Stimulated activated CD4-positive, alpha-beta T cell treated with anti-CD3 and anti-CD28 coated beads, TNF-alpha, amount 100 ng/mL, for 24 hours (primary cell): ENCODE measurements at regions not wholly inside any gene's neighbourhood (a gene's known extent, or its start where the extent isn't known, plus 50 kb on each side); places are given as distances from the start of the nearest gene placed in this dataset.

Experiments
- DNase-seq, 3 experiments: peaks; one replicate each; pipeline ENCODE4 v3.0.0-alpha.2; 2020; ENCODE audit warnings: low read depth in 3 of 3

DNA sequence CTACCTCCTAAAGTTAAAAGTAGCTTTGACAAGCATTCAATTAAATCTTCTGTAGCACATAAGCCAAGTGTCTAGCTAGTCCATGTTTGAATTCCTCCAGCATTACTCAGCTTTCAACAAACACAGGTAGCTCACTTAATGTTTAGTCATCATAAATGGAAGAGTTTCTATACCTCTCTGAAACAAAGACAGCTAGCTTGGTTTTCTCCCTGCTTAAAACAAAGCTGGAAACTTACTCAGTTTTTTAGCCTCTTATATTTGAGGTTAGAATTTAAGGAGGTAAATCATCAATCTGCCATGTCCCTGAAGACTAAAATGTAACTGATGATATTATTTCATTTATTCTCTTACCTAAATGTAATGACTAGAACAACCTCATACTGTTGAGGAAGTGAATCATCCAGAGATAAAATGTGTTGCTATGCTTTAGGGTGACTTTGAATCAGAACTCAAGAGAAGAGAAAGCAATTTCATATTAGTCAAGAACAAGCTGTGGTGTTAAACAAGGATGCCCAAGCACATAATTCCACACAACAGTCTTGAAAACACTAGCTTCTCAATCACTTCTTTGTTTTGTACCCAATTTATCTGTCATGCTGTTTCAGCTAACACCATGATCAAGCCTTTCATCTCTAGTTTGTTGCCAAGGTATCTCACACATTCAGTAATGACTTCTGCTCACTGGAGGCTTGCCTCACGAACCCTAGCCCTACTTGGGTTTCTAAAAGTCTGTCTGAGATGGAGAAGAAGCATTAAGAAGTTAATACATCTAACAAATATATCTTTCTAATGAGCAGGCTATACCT lies 251.9 kb downstream of the EPM2A start:
- no peak for DNase-seq

DNA sequence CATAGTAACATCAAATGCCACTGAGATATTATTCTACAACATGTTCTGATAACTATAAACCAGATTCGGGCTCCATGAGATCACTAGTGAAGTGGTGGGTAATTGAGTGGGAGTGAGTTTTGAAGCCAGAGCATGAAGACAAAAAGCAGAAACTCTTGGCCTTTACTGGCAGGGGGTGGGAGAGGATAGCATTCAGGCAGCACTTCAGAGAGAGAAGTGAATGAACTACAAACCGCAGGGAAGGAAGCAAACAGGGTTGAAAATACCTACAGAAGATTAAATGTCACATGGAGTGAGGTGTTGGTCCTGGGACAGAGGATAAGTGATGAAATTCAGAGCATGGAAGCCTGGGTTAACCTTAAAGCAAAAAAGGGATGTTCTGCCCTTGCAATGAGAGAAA lies 250.0 kb downstream of the EPM2A start:
- no peak for DNase-seq

DNA sequence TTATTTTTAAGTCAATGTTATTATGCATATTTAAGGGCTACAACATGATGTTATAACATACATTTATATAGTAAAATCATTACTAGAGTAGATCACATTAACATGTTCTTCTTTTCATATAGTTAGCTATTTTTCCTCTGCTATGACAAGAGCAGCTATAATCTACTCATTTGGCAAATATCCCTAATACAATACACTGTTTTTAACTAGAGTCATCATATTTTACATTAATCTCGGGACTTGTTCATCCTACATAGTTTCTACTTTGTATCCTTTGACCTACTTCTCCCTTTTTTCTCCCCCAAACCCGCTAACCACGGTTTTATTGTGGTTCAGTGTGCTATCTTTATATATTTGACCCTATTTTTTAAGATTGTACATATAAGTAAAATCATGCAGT lies 249.0 kb downstream of the EPM2A start:
- DNase-seq, result no peak

DNA sequence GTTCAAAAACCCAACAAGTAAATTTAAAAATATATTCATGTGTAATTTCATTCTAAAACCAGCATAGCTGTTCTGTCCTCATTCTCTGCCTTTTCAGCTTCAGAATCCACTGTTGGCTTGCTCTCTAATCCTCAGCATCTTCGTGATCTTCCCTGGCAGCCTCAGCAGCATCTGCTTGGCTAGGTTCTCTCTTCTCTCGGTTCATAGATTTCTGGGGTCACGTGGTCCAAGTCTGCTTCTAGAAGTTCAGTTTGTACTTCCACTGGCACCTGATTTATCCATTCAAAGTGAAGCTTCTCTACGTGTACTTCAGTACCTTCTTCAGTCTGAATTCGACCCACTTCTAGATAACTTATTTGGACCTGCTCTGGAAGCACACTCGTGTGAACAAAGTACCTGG lies 245.7 kb downstream of the EPM2A start:
- no peak for DNase-seq

DNA sequence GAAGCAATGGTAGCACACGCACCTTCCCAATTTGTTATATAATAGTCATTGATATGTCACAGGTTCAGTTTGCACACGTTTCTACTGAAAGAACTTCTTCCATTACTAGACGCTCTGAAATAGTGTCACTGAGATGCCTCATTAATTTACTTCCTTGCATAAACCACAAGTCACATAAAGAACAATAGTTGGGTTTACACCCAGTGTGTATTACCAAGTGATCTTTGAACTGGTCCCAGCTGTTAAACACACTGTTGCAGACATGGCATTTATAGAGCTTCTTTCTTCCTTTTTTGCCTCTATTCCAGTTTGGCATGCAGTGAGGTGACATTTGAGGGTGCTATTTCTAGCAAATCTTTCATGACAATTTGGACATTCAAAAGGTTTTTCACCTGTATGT lies 245.3 kb downstream of the EPM2A start:
- no peak for DNase-seq

DNA sequence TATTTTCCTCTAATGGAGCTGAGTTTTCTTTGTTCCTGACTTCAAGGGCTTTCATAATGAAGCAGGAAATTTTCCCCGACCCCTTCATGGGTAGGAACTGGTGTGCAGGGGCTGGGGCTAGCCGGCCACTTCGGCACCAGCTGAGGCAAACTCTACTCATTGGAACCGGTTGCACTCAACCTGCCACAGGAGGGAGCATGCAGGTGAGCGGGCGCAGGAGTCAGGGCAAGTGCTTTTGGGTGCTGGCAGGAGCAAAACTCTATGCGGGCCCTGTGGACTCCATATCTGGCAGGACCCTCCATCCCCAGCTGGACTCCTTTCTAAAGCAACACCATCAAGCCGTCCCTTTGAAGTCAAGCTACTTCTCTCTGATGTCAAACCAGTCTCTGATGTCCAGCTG lies 244.2 kb downstream of the EPM2A start:
- no peak for DNase-seq

DNA sequence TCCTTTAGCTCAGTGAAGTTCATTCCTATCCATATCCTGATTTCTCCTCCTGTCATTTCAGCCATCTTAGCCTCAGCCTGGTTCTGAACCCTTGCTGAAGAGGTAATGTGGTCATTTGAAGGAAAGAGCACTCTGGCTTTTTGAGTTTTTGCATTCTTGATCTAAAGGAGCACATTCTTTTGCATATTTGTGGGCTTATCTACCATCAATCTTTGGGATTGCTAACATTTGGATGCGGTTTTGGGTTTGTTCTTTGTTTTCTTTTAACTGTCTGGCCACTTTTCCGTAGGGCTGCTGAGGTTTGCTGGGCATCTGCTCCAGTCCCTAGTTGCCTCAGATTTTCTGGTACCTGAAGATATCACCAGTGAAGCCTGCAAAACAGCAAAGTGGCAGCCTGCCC lies 238.3 kb downstream of the EPM2A start:
- DNase-seq, result no peak

DNA sequence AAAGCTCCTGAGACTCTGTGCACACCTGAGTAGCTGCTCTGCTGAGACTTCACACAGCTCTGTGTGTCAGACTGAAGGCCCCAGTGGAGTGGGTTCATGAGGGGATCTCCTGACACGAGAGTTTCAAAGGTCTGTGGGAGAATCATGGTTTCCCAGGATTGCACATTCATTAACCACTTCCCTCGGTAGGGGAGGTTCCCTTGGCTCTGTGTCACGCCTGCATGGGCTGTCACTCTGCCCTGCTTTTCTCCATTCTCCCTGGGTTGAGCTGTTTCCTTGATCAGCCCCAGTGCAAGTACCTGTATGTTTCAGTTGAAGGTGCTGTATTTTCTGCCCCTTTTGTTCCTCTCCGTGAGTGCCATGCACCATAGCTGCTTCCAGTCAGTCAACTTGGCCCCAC lies 236.9 kb downstream of the EPM2A start:
- DNase-seq, result no peak

DNA sequence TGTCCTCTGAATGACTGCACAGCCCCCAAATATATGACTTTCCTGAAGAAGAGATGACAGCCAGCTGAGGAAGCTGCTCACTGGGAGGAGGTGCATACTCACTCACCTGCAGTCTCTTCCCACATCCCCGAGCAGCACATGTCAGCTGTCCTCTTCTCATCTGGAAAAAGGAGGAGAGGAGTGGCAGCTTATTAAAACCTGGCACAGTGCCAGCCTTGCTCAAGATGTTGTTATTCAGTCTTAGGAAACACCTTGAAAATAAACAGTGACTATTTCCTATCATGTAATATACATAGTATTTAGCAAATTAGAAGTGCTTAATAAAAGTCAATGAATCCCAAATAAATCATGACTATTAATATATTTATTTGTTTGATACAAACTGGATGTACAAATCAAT lies 232.9 kb downstream of the EPM2A start:
- no peak for DNase-seq

DNA sequence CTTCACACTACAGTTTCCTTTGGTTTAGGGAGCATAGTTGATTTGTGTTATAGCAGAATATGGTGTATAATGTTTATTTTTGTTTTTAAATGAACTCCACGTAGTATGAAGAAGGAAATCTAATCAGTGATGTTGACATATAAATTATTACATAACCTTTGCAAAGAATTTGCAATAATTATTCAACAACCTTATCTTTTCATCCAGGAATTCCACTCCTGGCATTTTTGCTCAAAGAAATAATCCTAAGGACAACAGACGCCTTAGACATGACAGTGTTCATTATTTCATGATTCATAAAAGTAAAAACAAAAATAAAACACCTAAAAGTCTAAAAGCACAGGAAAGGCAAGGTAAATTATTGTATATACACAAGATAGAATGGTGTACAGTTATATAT lies 229.2 kb downstream of the EPM2A start:
- no peak for DNase-seq

DNA sequence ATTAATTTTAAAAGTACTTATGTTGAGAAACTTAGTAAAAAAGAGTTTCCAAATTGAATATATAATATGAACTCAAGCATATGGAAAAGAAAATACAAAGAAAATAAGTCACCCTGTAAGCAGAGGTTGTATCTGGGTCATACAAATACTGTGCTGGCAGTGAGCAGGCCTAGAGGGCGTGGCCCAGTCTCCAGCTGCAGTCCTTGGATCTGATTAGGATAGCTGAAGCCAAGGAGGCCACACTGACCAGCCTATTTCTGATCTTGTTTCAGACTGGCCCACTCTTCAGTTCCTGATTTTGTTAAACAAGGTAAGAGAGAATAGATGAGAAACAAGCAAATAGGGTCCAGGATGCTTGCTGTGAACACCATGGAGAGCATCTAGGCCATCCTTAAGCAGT lies 228.8 kb downstream of the EPM2A start:
- DNase-seq, result no peak

DNA sequence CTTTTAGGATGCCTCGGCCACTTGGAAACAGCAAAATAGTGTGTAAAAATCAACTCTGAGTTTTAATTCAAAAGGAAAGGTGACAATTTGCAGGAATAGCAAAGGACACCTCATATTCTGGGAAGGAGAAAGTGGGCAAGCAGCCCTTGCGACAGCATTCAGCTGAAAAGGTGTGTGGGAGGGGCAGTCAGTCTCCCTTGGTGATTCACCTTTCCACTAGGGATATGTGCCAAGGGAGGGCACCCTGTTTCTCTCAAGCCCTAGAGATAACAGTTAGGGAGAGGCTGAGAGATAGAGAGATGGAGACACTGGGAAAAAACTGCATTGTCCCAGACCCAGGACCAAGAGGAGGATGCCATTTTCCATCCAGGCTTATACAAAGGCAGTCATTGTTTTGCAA lies 228.1 kb downstream of the EPM2A start:
- DNase-seq, result no peak

DNA sequence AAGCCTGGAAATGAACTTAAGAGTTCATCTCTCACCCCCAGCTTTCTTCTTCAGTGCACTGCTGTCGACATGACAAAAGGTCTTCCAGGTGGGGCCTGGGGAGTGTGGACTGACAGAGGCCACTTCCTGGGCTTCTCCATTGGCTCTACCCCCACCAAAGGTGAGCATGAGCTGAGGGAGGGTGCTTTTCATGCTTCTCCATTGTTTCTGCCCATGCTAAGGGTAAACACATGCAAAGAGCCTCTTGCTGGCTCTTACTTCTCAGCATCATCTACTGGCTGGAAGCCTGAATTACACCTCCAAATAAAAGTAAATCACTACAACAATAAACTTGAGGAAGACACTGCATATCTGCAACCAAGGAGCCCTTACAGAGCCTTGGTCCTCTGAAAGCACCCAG lies 227.2 kb downstream of the EPM2A start:
- DNase-seq, result no peak

DNA sequence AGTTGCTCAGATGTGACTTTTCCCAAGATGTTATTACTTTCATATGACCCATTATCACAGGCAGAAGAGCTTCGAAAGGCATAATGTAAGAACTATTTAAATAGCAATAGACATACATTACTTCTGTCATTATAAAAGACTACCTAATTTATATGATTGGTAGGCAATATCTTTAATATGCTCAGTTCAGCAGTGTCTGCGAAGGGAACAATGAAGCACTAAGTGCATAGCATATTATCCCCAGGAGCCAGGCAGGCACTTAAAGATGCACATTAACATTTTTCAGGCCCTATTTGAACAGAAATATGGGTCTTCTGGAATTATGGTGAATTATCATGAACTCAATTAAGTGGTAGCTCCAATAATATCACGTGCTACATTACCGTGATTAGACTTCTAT lies 217.8 kb downstream of the EPM2A start:
- DNase-seq, result no peak

DNA sequence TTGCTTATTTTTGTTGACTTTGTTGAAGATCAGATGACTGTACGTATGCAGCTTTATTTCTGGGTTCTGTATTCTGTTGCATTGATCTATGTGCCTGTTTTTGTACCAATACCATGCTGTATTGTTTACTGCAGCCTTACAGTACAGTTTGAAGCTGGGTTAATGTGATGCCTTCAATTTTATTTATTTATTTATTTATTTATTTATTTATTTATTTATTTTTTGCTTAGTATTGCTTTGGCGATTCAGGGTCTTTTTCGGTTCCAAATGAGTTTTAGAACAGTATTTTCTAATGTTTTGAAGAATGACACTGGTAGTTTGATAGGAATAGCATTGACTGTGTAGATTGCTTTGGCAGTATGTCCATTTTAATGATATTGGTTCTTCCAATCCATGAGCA lies 210.3 kb downstream of the EPM2A start:
- DNase-seq, result no peak

DNA sequence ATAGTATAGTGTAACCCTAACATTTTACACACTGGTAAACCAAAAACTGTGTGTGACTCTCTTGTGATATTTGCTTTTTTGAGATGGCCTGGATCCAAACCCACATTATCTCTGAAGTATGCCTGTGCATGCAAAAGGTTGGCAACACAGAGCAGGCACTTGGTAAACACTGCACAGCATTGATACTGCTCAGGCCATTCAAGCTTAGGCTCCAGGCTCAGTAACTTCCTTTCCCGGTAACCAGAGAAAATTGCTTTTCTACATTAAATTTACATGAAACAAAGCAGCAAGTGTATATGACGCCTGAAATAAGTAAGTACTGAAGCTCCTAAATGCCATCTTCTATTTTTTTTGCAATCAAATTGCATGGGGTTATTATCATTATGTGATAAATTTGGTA lies 205.7 kb downstream of the EPM2A start:
- DNase-seq, result no peak

DNA sequence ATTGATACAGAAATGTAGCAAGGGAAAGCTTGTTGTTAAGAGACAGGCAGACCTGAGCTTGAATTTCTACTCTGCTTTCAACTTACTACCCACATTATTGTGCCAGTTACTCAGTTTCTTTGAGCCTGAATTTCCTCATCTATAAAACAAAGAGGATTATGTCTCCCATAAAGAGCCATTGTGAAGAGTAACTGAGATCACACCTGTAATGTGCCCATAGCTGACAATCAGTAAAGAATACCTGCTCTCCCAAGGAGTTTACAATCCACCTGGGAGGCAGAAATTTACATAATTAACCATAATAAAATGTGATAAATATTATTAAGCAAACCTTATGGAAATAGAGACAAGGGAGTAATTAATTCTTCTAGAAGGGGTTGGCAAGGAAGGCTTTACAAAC lies 204.9 kb downstream of the EPM2A start:
- DNase-seq, result no peak

DNA sequence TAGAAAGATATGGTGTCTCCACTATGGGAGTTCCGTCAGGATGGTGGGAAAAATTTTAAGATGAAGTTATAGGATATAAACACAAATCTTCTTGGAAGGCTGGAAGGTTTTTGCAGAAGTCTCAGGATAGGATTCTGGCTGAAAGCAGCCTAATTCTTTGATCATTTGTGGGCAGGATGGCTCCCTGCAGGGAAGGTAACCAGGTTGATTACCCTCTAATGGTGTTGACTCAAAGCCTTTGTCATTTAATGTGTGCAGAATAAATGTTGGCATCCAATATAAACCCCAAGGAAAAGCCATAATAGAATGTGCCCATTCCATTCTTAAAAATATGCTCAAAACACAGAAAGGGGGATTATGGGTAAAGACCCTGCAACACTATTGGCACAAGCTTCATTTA lies 204.3 kb downstream of the EPM2A start:
- no peak for DNase-seq

DNA sequence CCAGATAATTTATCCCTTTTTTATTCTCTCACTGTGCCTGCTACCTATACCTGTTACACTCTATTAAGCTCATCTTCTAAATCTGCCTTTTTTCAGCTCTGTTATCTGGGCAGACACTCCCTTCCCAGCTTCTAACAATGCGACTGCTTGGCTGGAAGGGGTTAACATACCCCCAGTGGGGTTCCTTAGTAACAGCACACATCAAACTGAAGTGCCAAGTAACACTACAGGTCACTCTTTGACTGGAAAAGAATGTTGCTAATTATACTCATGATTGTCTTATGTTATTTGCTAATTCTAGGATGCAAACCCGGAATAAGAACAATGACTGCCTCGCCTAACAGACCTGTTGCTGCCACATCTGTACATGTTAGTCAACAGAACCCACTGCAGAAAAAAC lies 203.5 kb downstream of the EPM2A start:
- no peak for DNase-seq

DNA sequence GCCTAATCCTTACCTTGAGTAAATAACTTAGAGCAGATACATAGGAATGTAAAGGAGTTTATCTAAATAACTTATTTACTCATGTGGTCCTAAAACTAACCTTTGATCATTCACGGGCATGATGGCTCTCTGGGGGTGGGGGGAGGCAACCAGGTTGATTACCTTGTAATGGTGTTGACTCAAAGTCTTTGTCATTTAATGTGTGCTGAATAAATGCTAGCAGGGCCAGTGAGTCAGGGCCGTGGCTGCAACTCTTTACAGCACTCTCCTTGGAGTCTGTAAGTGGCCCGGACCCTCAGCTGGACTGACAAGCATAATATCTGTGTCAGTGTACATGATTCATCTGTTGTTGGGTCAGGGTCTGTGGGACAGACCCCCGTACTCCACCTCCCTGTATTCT lies 203.0 kb downstream of the EPM2A start:
- no peak for DNase-seq

DNA sequence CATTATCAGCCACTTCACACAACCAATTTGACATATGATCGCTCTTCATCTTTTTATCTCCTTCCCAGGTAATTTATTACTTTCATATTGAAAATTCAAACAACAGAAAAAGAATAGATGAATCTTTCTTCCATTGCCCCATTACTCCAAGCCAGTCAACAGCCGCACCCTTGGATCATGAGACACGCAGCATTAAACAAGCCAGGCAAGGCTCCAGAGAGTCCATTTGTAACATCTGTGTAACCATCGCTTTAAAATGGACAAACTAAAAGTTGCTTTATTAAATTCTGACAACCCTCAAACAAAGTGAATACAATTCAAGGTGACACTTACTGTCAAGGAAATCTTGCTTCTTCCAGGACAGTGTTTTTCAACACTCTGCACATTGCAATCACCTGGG lies 200.3 kb downstream of the EPM2A start:
- no peak for DNase-seq

DNA sequence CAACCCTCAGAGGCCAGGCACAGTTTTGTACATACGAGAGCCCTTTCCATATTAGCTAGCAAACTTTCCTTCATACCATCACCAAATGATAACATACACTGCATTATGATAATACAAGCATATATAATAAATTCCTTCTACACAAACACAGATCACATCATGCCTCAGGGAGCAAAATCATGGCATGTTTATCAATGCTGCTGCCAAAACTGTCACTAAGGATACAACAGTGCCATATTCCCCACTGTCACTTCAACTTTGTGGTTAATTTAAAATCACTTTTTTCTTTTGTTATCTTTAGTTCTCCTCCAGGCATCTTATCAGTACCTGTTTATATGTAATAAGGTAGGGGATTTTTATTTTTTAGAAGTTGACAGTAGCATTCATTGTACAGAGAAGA lies 196.3 kb downstream of the EPM2A start:
- DNase-seq, result no peak

DNA sequence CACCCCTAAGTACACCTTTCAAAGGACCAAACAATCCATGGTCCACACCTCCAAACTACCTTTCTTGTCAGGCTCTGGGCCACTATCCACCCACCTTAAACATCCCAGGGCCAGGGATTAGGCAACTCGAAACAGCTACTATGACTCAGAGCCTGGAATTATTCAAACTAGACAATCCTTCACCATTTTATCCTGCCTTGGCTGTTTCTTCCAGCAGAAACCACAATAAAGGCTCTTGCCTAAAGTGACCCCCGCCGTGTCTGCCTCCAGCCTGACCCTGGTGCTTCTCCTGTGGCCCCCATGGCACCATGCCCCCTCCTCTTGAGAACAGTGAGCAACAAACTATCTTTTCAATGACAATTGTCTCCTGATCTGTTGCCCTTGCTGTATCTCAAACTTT lies 195.5 kb downstream of the EPM2A start:
- no peak for DNase-seq

DNA sequence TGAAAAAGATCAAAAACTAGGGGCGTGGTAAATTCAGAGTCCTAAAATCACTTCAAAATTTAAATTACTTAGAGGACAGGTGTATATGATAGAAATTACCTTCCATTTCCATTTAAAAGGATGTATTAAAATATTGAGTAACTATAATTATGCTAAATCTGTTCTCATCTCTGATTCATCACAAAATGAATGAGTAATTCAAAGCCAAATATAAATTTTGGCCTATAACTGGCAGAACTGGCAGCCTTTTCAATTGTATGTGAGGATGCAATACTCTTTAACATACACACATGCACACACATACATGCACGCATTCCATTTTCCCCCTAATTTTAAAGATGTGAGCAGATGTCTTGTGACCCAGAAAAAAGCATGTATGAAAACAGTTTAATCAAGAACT lies 194.6 kb downstream of the EPM2A start:
- DNase-seq, result no peak
